ENCODE measurements at regions not wholly inside any gene's neighbourhood (a gene's known extent, or its start where the extent isn't known, plus 50 kb on each side); places are given as distances from the start of the nearest gene placed in this dataset.

DNA sequence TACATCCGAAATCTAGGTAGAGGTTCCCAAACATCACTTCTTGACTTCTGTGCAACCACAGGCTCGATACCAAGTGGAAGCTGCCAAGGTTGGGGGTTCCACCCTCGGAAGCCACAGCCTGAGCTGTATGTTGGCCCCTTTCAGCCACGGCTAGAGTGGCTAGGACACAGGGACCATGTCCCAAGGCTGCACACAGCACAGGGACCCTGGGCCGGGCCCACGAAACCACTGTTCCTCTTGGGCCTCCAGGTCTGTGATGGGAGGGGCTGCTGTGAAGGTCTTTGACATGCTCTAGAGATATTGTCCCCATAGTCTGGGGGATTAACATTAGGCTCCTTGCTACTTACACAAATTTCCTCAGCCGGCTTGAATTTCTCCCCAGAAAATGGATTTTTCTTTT, 460.6 kb downstream of the ISL1 start:
- no peak for TF ChIP-seq CTCF (IDR thresholded peaks at IDR 0.05)
- no peak overlapping the region for H3K4me3 Mint-ChIP-seq
- H3K4me1 Mint-ChIP-seq = no peaks in the 10 kb centered on the region
- POLR2A ChIA-PET = no interaction called here
- no peaks in the 10 kb centered on the region for H3K36me3 Mint-ChIP-seq (ENCODE audit: low read depth)
- DNase-seq = no peak
- no peak overlapping the region for H3K27ac Mint-ChIP-seq
- CTCF ChIA-PET = no interaction called here
- intact Hi-C loops (cut with micrococcal nuclease) = no loop called here
- no peaks in the 10 kb centered on the region for H3K27me3 Mint-ChIP-seq
- no peak for ATAC-seq (ENCODE audit: low read depth)
- H3K9me3 Mint-ChIP-seq = no peaks in the 10 kb centered on the region

- H3K27me3 Mint-ChIP-seq = no peaks in the 10 kb centered on the region
- intact Hi-C loops (cut with micrococcal nuclease) = no loop called here
- POLR2A ChIA-PET = no interaction called here
- H3K4me1 Mint-ChIP-seq = no peaks in the 10 kb centered on the region
- DNase-seq (no peak), ATAC-seq (ENCODE audit: low read depth) (no peak)
- CTCF ChIA-PET = no interaction called here
- H3K36me3 Mint-ChIP-seq (ENCODE audit: low read depth) = no peaks in the 10 kb centered on the region
- H3K9me3 Mint-ChIP-seq = no peaks in the 10 kb centered on the region
- no peak overlapping the region for H3K27ac Mint-ChIP-seq
- TF ChIP-seq CTCF (IDR thresholded peaks at IDR 0.05) = no peak
- no peak overlapping the region for H3K4me3 Mint-ChIP-seq
Observed at GRCh38 chr5:51846015-51846414, 462.8 kb downstream of the ISL1 start.

GRCh38 chr5:51859624-51860023, 476.4 kb downstream of the ISL1 start:
- ATAC-seq (ENCODE audit: low read depth) = no peak
- Mint-ChIP-seq H3K27me3 (no peaks in the 10 kb centered on the region), H3K36me3 (ENCODE audit: low read depth) (no peaks in the 10 kb centered on the region), H3K9me3 (peaks cover 7% of the 10 kb centered on the region), H3K4me1 (no peaks in the 10 kb centered on the region), H3K27ac (no peak overlapping the region), H3K4me3 (no peak overlapping the region)
- intact Hi-C loops (cut with micrococcal nuclease) = no loop called here
- no peak for DNase-seq
- CTCF ChIA-PET = no interaction called here
- POLR2A ChIA-PET = no interaction called here
- TF ChIP-seq CTCF (IDR thresholded peaks at IDR 0.05) = no peak

DNA sequence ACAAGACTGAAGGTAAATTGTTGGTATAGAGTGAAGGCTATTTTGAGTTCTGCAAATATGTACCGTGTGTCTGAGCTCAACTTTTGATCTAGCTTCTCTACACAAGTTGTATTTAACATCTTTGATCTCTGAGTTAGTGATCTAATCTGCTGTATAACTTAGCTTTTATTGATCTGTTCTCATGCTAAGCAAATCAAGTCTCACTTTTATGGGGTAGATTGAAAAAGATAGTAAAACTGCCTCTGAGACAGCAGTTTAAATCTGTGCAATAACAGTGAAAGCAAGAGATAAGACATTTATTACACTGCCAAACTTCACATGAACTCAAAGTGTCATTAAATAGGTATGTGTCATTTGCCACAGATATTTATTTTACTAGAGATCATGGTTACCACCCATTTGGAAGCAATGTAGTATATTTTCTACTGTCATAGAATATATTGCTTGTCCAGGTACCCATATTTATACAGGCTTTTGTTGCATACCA, 477.3 kb downstream of the ISL1 start:
- TF ChIP-seq CTCF (IDR thresholded peaks at IDR 0.05) = no peak
- DNase-seq (no peak), ATAC-seq (ENCODE audit: low read depth) (no peak)
- no peaks in the 10 kb centered on the region for H3K27me3 Mint-ChIP-seq
- ChIA-PET CTCF (no interaction called here), POLR2A (no interaction called here)
- intact Hi-C loops (cut with micrococcal nuclease) = no loop called here
- H3K4me1 Mint-ChIP-seq = no peaks in the 10 kb centered on the region
- H3K4me3 Mint-ChIP-seq = no peak overlapping the region
- peaks cover 7% of the 10 kb centered on the region for H3K9me3 Mint-ChIP-seq
- no peaks in the 10 kb centered on the region for H3K36me3 Mint-ChIP-seq (ENCODE audit: low read depth)
- no peak overlapping the region for H3K27ac Mint-ChIP-seq

DNA sequence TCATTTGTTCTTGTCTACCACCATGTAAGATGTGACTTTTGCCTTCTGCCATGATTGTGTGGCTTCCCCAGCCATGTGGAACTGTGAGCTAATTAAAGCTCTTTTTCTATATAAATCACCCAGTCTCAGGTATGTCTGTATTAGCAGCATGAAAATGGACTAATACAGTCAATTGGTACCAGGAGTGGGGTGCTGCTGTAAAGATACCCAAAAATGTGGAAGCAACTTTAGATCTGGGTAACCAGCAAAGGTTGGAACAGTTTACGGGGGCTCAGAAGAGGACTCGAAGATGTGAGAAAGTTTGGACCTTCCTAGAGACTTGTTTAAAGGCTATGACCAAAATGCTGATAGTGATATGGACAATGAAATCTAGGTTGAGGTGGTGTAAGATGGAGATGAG, 488.9 kb downstream of the ISL1 start:
- H3K27me3 Mint-ChIP-seq = no peaks in the 10 kb centered on the region
- H3K27ac Mint-ChIP-seq = no peak overlapping the region
- ATAC-seq (ENCODE audit: low read depth) (no peak), DNase-seq (no peak)
- H3K9me3 Mint-ChIP-seq = peaks cover 17% of the 10 kb centered on the region
- no peaks in the 10 kb centered on the region for H3K4me1 Mint-ChIP-seq
- intact Hi-C loops (cut with micrococcal nuclease) = no loop called here
- ChIA-PET POLR2A (no interaction called here), CTCF (no interaction called here)
- no peak overlapping the region for H3K4me3 Mint-ChIP-seq
- no peaks in the 10 kb centered on the region for H3K36me3 Mint-ChIP-seq (ENCODE audit: low read depth)
- no peak for TF ChIP-seq CTCF (IDR thresholded peaks at IDR 0.05)
